NCI-H748 (cell line): ENCODE measurements at regions not wholly inside any gene's neighbourhood (a gene's known extent, or its start where the extent isn't known, plus 50 kb on each side); places are given as distances from the start of the nearest gene placed in this dataset.

Experiments used
- DNase-seq: peaks from one replicate; lab custom pipeline; 2025; ENCODE audit not compliant: unreplicated experiment; lab: John Stamatoyannopoulos, UW

GRCh38 chr3:189041482-189042090 is 130.2 kb upstream of the TPRG1 start:
- peak; percentile 35 for DNase-seq

- DNase-seq, result no peak
Measured at GRCh38 chr3:189042832-189043231, 128.9 kb upstream of the TPRG1 start.

GRCh38 chr3:189049458-189050236 is 122.1 kb upstream of the TPRG1 start:
- no peak for DNase-seq

- no peak for DNase-seq
Measured at GRCh38 chr3:189053322-189053721, 118.4 kb upstream of the TPRG1 start.

GRCh38 chr3:189056646-189057335 is 115.0 kb upstream of the TPRG1 start:
- no peak for DNase-seq

- no peak for DNase-seq
Measured at GRCh38 chr3:189057369-189057768, 114.4 kb upstream of the TPRG1 start.

GRCh38 chr3:189058071-189058470 is 113.7 kb upstream of the TPRG1 start:
- no peak for DNase-seq

GRCh38 chr3:189070965-189071364 is 100.8 kb upstream of the TPRG1 start:
- no peak for DNase-seq

GRCh38 chr3:189071446-189071845 is 100.3 kb upstream of the TPRG1 start:
- no peak for DNase-seq

GRCh38 chr3:189076449-189076848 is 95.3 kb upstream of the TPRG1 start:
- no peak for DNase-seq

GRCh38 chr3:189080745-189081144 is 91.0 kb upstream of the TPRG1 start:
- DNase-seq, result no peak

GRCh38 chr3:189082666-189083427 is 88.9 kb upstream of the TPRG1 start:
- DNase-seq, result no peak

GRCh38 chr3:189084620-189085019 is 87.2 kb upstream of the TPRG1 start:
- DNase-seq, result no peak

- no peak for DNase-seq
Measured at GRCh38 chr3:189092547-189092946, 79.2 kb upstream of the TPRG1 start.

- DNase-seq, result no peak
Measured at GRCh38 chr3:189094539-189094938, 77.2 kb upstream of the TPRG1 start.

- DNase-seq, result no peak
Measured at GRCh38 chr3:189096092-189096491, 75.7 kb upstream of the TPRG1 start.

- no peak for DNase-seq
Measured at GRCh38 chr3:189099031-189099471, 72.7 kb upstream of the TPRG1 start.

- DNase-seq, result no peak
Measured at GRCh38 chr3:189099505-189100290, 72.1 kb upstream of the TPRG1 start.

- DNase-seq, result no peak
Measured at GRCh38 chr3:189100866-189101265, 70.9 kb upstream of the TPRG1 start.

GRCh38 chr3:189101594-189101993 is 70.2 kb upstream of the TPRG1 start:
- DNase-seq, result no peak

- no peak for DNase-seq
Measured at GRCh38 chr3:189103208-189103607, 68.6 kb upstream of the TPRG1 start.
